ENCODE measurements at regions not wholly inside any gene's neighbourhood (a gene's known extent, or its start where the extent isn't known, plus 50 kb on each side); places are given as distances from the start of the nearest gene placed in this dataset.

DNA sequence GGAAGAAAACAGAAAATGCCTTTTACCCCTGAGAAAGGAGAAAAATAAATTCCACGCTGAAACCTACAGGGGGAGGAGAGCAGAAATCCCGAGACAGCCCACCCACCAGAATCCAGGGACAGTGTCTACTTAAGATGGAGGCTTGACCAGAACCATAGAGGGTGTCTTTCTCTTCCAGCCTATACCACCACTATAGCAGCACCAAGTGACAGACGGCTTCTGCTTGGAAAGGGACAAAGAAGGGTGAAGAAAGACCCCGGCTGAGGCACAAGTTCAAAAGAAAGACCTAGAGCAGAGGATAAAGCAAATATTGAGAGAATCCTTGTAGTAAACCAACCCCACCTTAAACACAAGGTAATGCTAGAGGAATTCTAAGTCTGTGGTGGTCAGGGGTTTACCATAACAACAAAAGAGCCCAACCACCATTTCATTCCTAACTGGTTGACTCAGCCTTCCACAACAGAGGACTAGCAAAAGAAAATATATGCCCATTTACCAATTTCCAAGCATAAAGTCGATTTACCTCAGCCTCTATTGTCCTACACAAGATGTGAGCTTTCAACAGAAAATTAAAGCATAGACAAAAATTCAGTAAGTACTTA lies 105.3 kb upstream of the FOXG1 start:
- TF ChIP-seq ZNF384 (IDR thresholded peaks at IDR 0.05) (no peak), FOXK2 (IDR thresholded peaks at IDR 0.05) (no peak), FOXM1 (IDR thresholded peaks at IDR 0.05; ENCODE audit: borderline replicate concordance) (no peak), SP1 (IDR thresholded peaks at IDR 0.05) (no peak), CTBP1 (IDR thresholded peaks at IDR 0.05; ENCODE audit: borderline replicate concordance) (no peak), FOXA1 (IDR thresholded peaks at IDR 0.05) (no peak), ELF4 (IDR thresholded peaks at IDR 0.05) (no peak)

All from HEK293T (cell line).